ENCODE measurements at regions not wholly inside any gene's neighbourhood (a gene's known extent, or its start where the extent isn't known, plus 50 kb on each side); places are given as distances from the start of the nearest gene placed in this dataset.

DNA sequence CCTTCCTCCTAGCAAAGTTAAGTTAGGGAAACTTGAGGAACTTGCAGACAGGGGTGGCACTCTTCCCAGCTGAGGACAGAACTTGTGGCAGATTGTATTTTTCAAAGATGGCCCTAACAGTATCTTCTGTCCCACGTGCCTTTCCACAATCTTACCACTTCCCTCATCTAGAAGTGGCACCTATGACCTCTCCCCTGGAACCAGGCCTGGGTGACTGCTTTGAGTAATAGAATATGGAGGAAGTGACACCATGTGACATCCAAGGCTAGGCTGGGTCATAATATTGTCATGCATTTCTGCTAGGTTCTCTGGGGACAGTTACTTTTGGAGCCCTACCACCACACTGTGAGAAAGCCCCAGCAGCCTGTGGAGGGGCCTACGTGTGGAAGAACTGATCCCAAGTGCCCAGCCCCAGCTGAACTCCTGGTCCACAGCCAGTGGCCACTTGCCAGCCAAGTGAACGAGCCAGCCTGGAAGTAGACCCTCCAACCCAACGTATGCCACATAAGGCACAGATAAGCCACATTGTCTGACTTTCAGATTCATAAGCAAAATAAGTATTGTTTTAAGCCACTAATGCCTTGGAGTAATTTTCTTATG is 193.7 kb downstream of the PTPN20 start:
- peak; percentile 11 for DNase-seq (ENCODE audit: low spot score)

DNA sequence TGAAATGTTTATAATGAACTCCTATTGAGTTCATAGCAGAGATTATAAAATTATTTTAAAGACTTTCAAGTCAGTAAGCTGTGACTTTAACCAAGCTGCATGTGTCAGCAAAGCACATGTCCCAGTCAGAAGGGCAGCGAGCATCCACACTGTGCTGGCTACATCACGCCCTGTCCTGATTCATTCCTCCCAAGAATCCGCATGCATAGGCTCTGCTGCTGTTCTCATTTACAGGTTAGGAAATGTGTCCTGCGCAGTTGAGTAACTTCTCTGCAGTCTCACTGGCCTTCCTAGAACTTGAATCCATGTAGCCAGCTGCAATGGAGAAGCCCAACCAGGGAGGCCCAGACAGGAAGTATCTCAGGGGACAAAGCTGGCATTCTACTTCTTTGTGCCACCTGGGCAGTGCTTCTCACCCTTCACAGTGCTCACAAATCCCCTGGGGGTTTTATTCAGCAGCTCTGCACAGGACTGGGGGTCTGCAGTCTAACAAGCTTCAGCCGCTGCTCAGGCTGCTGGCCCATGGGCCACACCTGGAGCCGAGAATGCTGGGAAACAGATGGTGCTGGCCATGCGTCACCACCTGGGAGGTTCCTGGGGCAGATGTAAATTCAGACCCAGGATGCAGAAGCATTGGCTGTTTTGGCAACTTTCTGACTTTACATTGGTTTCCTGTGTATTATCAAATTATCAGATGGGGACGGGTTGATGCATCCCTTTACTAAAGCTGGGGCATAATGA is 192.8 kb upstream of the GDF10 start:
- DNase-seq (ENCODE audit: low spot score), result no peak

DNA sequence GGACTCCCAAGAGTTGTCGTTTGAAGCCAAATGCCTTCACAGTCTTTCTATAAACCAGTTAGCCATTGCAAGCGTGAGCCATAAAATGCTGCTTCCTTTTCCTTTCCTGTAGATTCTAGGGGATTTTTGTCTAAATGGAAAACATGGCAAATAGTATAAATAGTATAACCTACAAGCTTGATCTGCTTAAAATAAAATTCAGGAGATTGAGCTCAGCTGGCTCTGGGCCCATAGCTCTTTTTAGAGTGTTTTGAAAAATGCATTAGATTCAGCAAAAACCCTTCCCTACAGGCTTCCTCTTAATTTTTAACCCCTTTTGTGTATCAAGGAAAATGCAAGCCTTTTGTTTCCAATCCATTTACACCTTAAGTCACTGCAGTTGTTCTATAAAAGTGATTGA is 190.1 kb upstream of the GDF10 start:
- no peak for DNase-seq (ENCODE audit: low spot score)

DNA sequence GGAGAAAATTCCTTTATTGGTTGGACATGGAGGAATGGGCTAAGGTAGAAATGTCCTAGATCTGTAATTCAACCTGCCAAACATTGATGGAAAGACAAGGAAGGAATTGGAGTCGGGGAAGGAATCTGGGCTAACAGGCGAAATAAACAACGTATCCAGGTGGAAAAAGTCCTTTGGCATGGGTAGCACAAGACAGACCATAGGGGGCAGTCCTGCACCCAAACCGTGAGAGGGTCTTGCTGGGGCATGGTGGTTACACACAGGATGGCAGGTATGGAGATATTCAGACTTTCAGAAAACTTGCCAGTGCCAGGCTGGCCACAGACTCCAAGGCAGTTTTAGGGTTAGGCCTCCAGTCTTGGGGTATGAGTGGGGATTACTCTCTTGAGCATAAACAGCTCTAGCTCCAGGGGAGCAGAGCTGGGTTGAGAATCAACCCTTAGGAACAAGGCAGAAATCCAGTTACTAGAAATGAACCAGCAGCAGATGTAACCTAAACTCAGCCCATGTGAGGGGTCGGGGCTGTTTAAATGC is 188.6 kb upstream of the GDF10 start:
- DNase-seq (ENCODE audit: low spot score), result no peak

DNA sequence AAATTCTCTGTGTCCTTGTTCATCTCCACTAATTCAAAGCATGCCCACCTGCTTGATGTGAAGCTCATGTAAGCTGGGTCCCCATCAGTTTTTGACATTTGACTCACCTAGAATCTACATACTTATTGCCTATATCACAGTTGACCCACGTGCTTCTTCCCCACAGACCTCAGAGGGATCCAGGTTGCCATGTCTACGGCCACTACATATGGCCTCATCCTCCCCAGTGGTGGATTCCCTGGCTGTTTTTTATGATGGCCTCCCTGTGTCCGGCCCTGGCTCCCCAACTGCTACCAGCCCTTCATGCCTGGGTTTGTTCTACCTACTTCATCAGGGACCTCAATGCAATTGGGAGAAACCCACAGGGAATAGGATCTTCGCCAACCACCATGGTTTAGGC is 187.4 kb upstream of the GDF10 start:
- DNase-seq (ENCODE audit: low spot score), result no peak

DNA sequence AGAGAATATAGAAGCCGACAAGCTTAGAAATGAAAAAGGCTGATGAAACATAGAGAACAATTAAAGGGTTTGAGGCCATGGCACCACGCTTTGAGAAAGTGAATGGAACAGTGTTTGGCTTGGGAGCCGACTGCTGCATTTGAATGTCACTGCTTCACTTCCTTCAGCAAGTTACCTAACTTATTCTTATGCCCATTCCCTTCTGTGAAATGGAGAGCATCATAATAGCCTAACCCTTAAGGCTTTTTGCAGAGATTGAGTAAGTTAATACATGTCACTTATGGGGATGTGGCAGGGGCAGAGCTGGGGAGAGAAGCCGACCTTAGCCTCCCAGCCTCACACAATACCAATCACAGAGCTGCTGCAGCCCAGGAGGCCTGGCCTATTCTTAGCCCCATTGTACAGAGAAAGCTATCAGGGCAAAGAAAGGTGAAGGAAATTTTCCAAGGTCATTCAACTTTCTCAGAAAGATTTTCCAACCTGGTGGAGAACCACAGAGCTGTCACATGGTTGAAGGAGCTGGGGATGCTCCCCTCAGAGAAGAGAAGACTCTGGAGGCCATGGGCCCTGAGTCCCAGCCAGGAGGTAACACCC is 186.0 kb upstream of the GDF10 start:
- no peak for DNase-seq (ENCODE audit: low spot score)

DNA sequence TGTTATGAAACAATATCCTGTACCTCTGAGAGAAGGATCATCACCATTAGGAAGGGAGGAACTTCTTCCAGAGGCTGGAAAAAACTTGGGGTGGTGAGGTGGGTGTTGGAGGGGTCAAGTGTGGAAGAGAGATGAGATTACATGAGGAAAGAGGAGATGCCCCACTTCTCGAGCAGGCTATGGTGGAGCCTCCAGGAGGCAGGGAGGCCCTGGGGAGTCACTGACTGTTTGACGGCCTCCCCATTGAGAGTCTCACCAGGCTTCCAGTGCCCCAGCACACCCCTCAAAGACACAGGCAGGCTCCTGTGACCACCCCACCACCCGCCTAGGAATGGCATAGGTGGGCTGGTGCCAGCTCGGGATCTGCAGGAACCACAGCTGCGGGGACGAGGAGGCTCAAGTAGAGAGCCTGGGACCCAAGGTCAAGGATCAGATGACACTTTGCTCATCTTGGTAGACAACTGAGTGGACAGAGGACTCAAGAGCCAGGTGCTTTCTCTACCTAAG is 185.3 kb upstream of the GDF10 start:
- no peak for DNase-seq (ENCODE audit: low spot score)

DNA sequence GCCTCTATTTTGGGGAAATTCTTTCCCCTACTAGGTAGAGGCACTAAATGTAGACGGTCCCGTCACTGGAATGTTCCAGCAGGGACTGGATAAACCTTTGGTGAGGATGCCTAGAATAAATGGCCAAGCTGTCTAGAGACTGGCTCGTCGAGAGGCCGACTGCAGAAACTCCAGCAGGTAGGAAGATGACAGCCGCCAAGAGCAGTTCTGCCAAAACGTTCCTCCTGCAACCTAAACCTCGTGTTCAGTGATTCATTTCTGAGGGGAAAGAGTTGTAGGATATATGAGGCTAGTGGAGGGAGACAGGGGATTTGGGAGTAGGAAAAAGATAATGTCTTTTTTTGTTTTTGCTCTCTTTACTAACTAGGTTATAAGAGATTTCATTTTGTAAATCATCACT is 184.7 kb upstream of the GDF10 start:
- DNase-seq (ENCODE audit: low spot score), result no peak

DNA sequence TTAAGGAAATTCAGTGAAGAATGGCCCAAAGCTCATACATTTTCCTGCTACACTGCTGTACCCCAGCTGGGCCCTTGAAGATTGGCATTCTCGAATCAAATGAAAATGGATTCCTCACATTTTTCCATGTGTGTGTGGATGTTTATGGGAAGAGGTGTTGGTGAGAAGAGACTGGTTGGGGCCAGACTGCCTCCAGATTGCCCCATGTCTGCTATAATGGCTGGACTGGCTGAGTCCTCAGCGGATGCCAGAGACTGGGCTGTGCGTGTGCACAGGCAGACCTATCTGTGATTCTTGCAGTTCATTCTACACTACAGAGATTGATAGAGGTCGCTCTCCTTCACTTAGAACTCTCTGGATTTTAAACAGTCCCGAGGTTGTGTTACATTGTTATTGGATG is 183.6 kb upstream of the GDF10 start:
- DNase-seq (ENCODE audit: low spot score), result no peak

DNA sequence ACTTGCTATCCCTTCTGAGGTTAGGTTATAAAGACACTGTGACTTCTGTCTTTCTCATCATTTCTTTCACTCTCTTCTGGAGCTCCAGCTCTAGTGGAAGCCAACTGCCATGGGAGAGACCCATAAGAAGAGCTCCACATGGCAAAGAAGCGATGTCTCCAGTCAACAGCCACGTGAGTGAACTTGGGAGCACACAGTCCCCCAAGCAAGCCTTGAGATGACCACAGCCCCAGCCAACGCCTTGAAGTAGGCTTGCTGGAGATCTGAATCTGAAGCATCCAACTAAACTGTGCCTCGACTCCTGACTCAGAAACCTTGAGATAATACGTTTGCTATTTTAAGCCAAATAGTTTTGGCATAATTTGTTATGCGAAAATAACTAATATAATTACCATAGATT is 181.7 kb upstream of the GDF10 start:
- no peak for DNase-seq (ENCODE audit: low spot score)

DNA sequence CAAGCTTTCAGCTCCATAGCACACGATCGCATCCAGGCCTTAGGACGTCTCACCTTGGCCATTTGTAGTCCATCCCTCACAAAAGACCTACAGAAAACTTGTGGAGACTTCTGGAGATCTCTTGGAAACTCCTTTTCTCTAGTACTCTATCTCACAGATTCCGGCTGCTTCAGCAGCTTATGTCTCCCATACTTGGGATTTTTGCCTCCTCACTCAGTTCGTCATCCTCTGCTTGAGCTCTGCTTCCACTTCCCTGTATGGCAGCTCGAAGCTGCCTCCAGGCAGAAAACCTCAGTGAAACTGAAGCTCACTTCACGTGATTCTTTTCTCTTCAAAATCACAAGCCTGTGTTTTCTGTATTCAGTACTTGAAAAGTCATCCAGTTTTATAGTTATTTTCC is 178.7 kb upstream of the GDF10 start:
- no peak for DNase-seq (ENCODE audit: low spot score)

DNA sequence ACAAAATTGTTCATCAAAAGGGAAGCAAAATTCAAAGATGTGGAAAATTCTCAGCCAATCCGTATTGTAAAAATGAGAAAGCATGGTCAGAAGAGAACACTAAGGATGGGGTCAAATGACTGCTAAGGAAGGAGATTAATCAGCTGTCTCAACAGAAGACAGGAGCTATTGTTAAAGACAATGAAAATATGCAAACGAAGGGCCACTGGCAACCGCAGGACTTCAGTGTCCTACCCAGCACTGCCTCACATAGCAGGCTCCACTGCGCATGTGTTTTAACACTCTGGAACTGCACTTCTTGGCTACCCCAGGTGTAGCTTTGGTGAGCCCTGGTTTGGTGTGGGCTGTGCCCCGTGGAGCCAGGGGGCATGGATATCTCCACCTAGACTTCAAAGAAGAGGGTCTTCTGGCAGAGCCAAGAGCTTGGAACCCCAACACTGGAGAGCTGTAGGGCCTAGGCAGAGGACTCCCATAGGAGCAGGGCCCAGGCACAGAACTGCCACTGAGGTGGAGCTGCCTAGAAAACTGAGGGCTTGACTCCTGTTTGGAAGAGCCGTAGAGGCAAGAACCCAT is 176.2 kb upstream of the GDF10 start:
- no peak for DNase-seq (ENCODE audit: low spot score)

DNA sequence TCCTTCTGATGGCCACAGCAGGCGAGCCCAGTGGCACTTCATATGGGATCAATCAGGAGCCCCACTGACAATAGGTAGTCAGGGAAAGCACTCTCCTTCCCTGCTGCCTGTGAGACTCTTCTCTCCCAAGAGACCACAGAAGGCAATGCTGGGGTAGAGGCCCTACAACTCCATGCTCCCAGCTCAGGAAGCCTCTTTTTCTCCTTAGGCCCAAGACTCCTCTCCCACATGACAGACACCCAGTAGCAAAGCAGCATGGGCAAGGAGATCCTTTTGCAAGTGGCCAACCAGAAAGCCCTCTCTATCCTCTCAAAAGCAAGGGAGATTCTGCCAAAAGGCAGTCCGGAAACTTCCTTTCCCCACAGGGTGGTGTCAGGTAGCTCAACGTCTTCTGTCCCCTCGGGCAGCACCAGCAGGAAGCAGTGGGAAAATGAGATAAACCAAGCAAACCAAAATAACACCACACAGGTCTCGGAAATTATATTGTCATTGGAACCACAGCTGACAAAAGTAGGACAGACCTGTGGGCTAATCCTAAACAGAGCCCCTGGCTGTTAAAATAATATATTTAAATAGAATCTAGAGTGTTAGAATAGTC is 172.7 kb upstream of the GDF10 start:
- no peak for DNase-seq (ENCODE audit: low spot score)

DNA sequence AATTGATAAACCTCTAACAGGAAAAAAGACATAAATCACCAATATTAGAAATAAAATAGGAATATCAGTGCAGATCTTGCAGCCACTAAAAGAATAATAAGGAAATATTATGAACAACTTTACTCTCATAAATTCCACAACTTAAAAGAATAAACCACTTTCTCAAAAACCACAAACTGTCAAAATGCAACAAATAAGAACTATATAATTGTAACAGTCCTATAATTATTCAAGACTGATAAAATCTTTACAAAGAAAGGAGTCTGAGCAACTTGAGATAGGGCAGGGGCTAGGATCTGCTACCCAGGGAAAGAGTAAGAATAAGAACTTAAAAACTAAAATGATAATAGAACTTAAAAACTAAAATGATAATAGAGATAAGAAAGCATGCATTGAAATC is 169.5 kb upstream of the GDF10 start:
- no peak for DNase-seq (ENCODE audit: low spot score)

DNA sequence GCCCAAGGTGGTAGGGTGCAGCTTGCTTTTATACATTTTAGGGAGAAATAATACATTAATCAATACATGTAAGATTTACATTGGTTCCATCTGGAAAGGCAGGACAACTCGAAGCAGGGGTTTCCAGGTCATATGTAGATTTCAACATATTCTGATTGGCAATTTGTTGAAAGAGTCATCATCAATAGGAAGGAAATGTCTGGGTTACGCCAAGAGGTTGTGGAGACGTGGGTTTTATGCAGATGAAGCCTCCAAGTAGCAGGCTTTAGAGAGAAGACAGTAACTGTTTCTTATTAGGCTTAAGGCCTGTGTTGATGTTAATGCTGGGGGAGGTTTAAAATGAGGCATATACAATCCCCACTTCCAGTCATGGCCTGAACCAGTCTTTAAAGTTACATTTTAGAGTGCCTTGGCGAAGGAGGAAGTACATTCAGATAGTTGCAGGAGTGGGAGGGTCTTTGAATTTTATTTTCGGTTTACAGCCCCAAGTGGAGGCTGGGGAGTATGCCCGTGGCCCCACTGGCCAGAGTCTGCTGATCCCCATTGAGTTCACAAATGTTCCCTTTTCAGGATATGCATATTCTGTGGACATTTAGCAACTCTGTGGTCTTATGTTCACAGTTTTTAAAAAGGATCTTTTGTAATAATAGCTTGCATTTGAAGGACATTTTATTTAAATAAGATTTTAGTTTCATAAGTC is 166.0 kb upstream of the GDF10 start:
- DNase-seq (ENCODE audit: low spot score), result no peak

DNA sequence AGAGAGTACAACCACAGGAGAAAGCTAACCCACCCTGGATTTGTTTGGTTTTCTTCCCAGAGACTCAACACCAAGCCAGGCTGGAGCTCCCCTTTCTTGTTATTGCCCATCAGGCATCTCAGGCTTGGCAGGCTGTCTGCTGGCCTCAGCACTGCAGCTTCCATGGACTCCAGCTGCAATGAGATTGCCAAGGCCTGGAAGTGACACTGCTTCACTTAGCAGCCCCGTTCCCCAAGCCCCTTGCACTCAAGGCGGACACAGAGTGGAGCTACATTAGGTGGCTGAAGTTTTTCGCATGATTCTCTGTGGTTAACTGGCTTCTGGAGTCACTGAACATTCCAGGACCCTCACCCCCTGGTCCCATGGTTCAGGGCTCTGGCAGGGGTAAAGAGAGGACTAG is 163.1 kb upstream of the GDF10 start:
- peak; percentile 68 for DNase-seq (ENCODE audit: low spot score)

DNA sequence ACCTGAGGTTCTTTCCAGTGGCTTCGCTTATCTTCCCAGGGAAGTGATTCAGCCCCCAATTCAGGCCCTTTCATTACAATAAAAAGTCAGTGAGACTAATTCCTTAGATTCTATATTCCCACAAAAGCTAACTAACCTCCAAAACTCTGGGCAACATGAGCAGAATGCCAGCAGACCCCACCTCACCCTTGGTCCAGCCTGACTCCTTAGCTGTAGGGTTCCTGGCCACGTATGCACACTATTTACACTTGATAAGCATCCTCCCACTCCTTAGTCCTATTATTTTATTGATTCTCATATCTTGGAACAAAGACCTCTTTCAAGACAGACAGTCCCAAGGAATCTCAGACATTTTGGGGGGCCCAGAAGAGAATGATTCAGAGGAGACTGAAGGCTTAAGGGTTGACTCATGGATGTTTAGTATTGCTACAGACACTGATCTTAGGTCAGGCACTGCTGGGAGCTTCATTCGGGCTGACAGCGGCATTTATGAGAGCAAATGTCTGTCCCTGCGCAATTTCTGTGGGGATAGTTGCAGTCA is 162.6 kb upstream of the GDF10 start:
- no peak for DNase-seq (ENCODE audit: low spot score)

DNA sequence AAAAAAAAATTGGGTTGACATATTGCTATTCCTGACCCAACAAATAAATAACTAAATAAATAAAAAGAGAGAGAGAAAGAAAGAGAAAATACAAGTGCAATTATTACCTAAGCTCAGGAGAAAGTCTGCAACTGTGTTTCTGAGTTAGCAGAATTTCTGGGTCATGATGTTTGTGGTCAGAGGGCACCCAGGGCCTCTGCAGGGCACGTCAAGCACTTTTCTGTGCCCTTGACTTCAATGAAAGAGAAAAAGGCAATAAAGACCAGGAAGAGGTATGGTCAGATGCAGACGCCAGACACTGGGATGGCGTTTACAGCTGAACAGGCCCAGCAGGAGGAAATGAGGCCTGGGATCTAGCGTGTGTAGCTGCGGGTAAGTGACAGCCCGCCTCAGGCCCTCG is 160.9 kb upstream of the GDF10 start:
- DNase-seq (ENCODE audit: low spot score), result no peak

DNA sequence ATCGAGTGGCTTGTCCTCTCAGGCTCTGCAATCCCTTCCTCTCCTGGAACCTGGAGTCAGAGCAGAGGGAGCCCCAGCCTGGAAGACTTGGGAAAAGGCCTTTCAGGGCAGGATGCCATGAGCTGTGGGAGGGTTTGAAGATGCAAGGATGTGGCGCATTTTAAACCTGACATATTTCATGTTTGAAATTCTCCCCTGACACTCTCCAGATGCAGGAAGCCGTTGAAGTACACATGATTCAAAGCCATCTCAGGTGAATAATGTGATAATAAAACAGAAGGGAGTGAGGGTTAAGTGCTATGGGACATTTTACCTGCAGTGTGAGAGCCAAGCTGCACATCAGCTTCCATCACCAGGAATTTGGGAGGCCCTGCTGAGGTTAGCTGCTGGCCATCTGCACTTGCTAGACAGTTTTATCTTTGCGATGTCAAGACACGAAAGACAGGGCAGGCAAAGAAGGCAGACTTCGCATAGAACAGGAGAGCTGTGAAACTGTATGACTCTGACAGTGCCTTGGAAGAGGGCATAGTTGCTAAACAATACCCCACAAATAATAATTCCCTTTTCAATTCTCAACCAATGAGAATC is 159.1 kb upstream of the GDF10 start:
- DNase-seq (ENCODE audit: low spot score), result no peak

DNA sequence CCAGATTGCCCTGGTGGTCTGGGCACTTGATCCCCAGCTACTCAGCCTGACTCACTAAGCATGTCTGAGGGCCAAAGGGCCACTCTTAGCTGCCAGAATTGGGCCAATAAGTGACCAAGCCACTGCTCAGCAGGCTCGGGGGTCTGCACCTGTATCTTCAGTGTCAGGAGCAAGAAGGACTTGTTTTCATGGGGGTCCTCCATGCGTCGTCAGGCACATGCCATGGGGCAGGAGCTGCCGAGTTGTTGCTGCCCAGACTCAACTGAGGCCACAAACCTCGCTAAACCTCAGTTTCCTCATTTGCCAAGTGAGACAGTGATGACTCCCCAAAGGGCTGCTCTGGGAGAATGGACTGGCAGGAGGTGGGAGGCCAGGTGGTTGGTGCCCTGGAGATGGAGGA is 158.6 kb upstream of the GDF10 start:
- no peak for DNase-seq (ENCODE audit: low spot score)

DNA sequence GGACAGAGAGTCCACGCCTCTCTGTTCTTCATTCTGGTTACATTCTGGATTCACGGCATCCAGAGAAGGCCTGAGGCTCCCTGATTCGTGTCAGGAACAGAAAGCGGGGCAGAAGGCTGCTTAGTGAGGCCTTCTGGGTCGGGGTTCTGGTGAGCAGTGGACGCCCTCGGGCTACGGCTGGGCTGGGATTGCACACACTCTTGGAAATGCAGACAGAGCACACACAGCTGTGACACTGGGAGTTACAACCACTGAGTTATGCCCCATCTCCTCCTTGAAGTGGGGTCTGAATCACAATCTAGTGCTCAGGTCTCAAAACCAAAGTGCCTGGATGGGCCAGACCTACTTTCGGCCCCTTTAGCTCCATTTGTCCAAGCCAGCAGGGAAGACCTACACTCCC is 156.9 kb upstream of the GDF10 start:
- no peak for DNase-seq (ENCODE audit: low spot score)

All from Ammon's horn (tissue), 1 donor.